IPS DF 6.9 (cell line): ENCODE measurements at regions not wholly inside any gene's neighbourhood (a gene's known extent, or its start where the extent isn't known, plus 50 kb on each side); places are given as distances from the start of the nearest gene placed in this dataset.
A peak's percentile ranks its signal among the peaks of the same experiment; 100 is the strongest.

Experiments
- DNase-seq: peaks from one replicate; pipeline ENCODE4 v3.0.0-alpha.2; 2013; ENCODE audit warnings: low read depth, low spot score
- H3K27ac ChIP-seq: one replicate; pipeline ENCODE4 v1.5.1; 2013; ENCODE audit warnings: low read length, control low read depth
- H3K27me3 ChIP-seq: 2 replicates; pipeline ENCODE4 v1.6.1; 2013; ENCODE audit warnings: mild to moderate bottlenecking, low read length; ENCODE audit not compliant: control insufficient read depth, insufficient read depth
- H3K36me3 ChIP-seq: 2 replicates; pipeline ENCODE4 v1.6.1; 2013; ENCODE audit warnings: low read length; ENCODE audit not compliant: control insufficient read depth, insufficient read depth
- H3K4me1 ChIP-seq: 2 replicates; pipeline ENCODE4 v1.6.1; 2013; ENCODE audit warnings: low read length; ENCODE audit not compliant: control insufficient read depth, insufficient read depth
- H3K4me3 ChIP-seq: 2 replicates; pipeline ENCODE4 v1.5.1; 2013; ENCODE audit warnings: mild to moderate bottlenecking, low read length
- H3K9me3 ChIP-seq: 2 replicates; pipeline ENCODE4 v1.6.1; 2013; ENCODE audit warnings: low read length, inconsistent platforms; ENCODE audit not compliant: control insufficient read depth, insufficient read depth
- WGBS: extraction: QIAGEN DNeasy Blood & Tissue Kit; methylation state at CpG from one replicate; pipeline ENCODE4 v1.1.7; 2013; ENCODE audit warnings: mixed read lengths, missing lambda C conversion rate; ENCODE audit not compliant: insufficient read length, insufficient coverage; 5-methylcytosine and 5-hydroxymethylcytosine counted together

- DNase-seq, result no peak
- WGBS, result no CpG with 5 or more reads among the region's 6 CpGs
- Histone ChIP-seq H3K27ac (no peak overlapping the region), H3K9me3 (no peaks in the 10 kb centered on the region), H3K4me3 (no peak overlapping the region), H3K36me3 (no peaks in the 10 kb centered on the region), H3K4me1 (peaks cover 3% of the 10 kb centered on the region), H3K27me3 (no peaks in the 10 kb centered on the region)
Observed at GRCh38 chr3:194201953-194202666, 66.2 kb downstream of the HES1 start.

- Histone ChIP-seq H3K4me1 (peaks cover 3% of the 10 kb centered on the region), H3K9me3 (no peaks in the 10 kb centered on the region), H3K36me3 (no peaks in the 10 kb centered on the region), H3K27me3 (no peaks in the 10 kb centered on the region), H3K4me3 (peak overlapping the region; percentile 37; the same call in 1 of the 2 replicates), H3K27ac (no peak overlapping the region)
- no peak for DNase-seq
- WGBS, result no CpG with 5 or more reads among the region's 11 CpGs
Observed at GRCh38 chr3:194203482-194204041, 67.6 kb downstream of the HES1 start.

GRCh38 chr3:194204042-194204987, 68.4 kb downstream of the HES1 start:
- H3K27ac ChIP-seq, result no peak overlapping the region
- H3K9me3 ChIP-seq, result no peaks in the 10 kb centered on the region
- no peaks in the 10 kb centered on the region for H3K27me3 ChIP-seq
- WGBS, result no CpG with 5 or more reads among the region's 79 CpGs
- no peaks in the 10 kb centered on the region for H3K36me3 ChIP-seq
- H3K4me3 ChIP-seq, result peak overlapping the region; percentile 37; the same call in 1 of the 2 replicates
- DNase-seq, result no peak
- H3K4me1 ChIP-seq, result peaks cover 3% of the 10 kb centered on the region

- H3K4me1 ChIP-seq, result peaks cover 3% of the 10 kb centered on the region
- no peaks in the 10 kb centered on the region for H3K27me3 ChIP-seq
- H3K36me3 ChIP-seq, result no peaks in the 10 kb centered on the region
- H3K27ac ChIP-seq, result no peak overlapping the region
- H3K4me3 ChIP-seq, result no peak overlapping the region
- no peak for DNase-seq
- H3K9me3 ChIP-seq, result no peaks in the 10 kb centered on the region
- WGBS, result no CpG with 5 or more reads among the region's 8 CpGs
Observed at GRCh38 chr3:194205675-194206133, 69.8 kb downstream of the HES1 start.

GRCh38 chr3:194206320-194206719, 70.4 kb downstream of the HES1 start:
- Histone ChIP-seq H3K4me3 (no peak overlapping the region), H3K27me3 (no peaks in the 10 kb centered on the region), H3K4me1 (peaks cover 3% of the 10 kb centered on the region), H3K27ac (no peak overlapping the region), H3K9me3 (no peaks in the 10 kb centered on the region), H3K36me3 (no peaks in the 10 kb centered on the region)
- WGBS, result no CpG with 5 or more reads among the region's 10 CpGs
- DNase-seq, result no peak

- no peak for DNase-seq
- no peaks in the 10 kb centered on the region for H3K9me3 ChIP-seq
- WGBS, result no CpG with 5 or more reads among the region's 3 CpGs
Observed at GRCh38 chr3:194208709-194209108, 72.8 kb downstream of the HES1 start.

GRCh38 chr3:194212161-194212844, 76.4 kb downstream of the HES1 start:
- peaks cover 10% of the 10 kb centered on the region; the same call in 1 of the 2 replicates for H3K4me1 ChIP-seq
- no peaks in the 10 kb centered on the region for H3K36me3 ChIP-seq
- H3K4me3 ChIP-seq, result no peak overlapping the region
- H3K27ac ChIP-seq, result peak overlapping the region; percentile 14
- H3K27me3 ChIP-seq, result no peaks in the 10 kb centered on the region
- no peaks in the 10 kb centered on the region for H3K9me3 ChIP-seq
- no CpG with 5 or more reads among the region's 13 CpGs for WGBS
- no peak for DNase-seq

More at GRCh38 chr3:194208709-194209108, 72.8 kb downstream of the HES1 start:
- H3K4me3 ChIP-seq, result no peak overlapping the region
- no peak overlapping the region for H3K27ac ChIP-seq
- no peaks in the 10 kb centered on the region for H3K27me3 ChIP-seq
- no peaks in the 10 kb centered on the region for H3K36me3 ChIP-seq
- peaks cover 12% of the 10 kb centered on the region for H3K4me1 ChIP-seq

- H3K27me3 ChIP-seq, result no peaks in the 10 kb centered on the region
- peaks cover 10% of the 10 kb centered on the region; the same call in 1 of the 2 replicates for H3K4me1 ChIP-seq
- peak; percentile 67 for DNase-seq
- no peaks in the 10 kb centered on the region for H3K36me3 ChIP-seq
- WGBS, result no CpG with 5 or more reads among the region's 10 CpGs
- no peak overlapping the region for H3K4me3 ChIP-seq
- H3K9me3 ChIP-seq, result no peaks in the 10 kb centered on the region
- peak overlapping the region; percentile 14 for H3K27ac ChIP-seq
Observed at GRCh38 chr3:194212845-194213331, 76.9 kb downstream of the HES1 start.

- Histone ChIP-seq H3K36me3 (no peaks in the 10 kb centered on the region), H3K27me3 (no peaks in the 10 kb centered on the region), H3K4me3 (no peak overlapping the region), H3K27ac (no peak overlapping the region), H3K4me1 (peaks cover 10% of the 10 kb centered on the region; the same call in 1 of the 2 replicates), H3K9me3 (no peaks in the 10 kb centered on the region)
- no CpG with 5 or more reads among the region's 6 CpGs for WGBS
- DNase-seq, result no peak
Observed at GRCh38 chr3:194215392-194215791, 79.4 kb downstream of the HES1 start.
